Activated CD4-positive, alpha-beta T cell treated with anti-CD3 and anti-CD28 coated beads, Interleukin-2, amount 10 ng/mL, durations not matched to agents 7 days and 5 days (primary cell): ENCODE measurements at regions not wholly inside any gene's neighbourhood (a gene's known extent, or its start where the extent isn't known, plus 50 kb on each side); places are given as distances from the start of the nearest gene placed in this dataset.

Experiments
- CTCF ChIA-PET: fragments of 350-600 bp; sonication (Branson Sonifier 250); formaldehyde crosslinking; loops from one replicate; lab custom pipeline; 2021; ENCODE audit warnings: antibody characterized with exemption; lab: Charles Lee
- POLR2A ChIA-PET: fragments of 350-600 bp; sonication (Branson Sonifier 250); formaldehyde crosslinking; loops from one replicate; lab custom pipeline; 2021; ENCODE audit warnings: antibody characterized with exemption; lab: Charles Lee
- DNase-seq: peaks from one replicate; pipeline ENCODE4 v3.0.0-alpha.2; 2020
- H3K27ac Mint-ChIP-seq: one replicate; pipeline ENCODE4 v1.8.0; 2021; ENCODE audit warnings: mild to moderate bottlenecking, moderate library complexity, mixed read lengths
- H3K27me3 Mint-ChIP-seq: one replicate; pipeline ENCODE4 v1.8.0; 2021; ENCODE audit warnings: mixed read lengths
- H3K36me3 Mint-ChIP-seq: one replicate; pipeline ENCODE4 v1.8.0; 2021; ENCODE audit warnings: low read depth, mixed read lengths
- H3K4me1 Mint-ChIP-seq: one replicate; pipeline ENCODE4 v1.8.0; 2021; ENCODE audit warnings: mixed read lengths
- H3K4me3 Mint-ChIP-seq: one replicate; pipeline ENCODE4 v1.8.0; 2021; ENCODE audit warnings: mild to moderate bottlenecking, moderate library complexity, mixed read lengths
- H3K9me3 Mint-ChIP-seq: one replicate; pipeline ENCODE4 v1.8.0; 2021; ENCODE audit warnings: mixed read lengths

DNA sequence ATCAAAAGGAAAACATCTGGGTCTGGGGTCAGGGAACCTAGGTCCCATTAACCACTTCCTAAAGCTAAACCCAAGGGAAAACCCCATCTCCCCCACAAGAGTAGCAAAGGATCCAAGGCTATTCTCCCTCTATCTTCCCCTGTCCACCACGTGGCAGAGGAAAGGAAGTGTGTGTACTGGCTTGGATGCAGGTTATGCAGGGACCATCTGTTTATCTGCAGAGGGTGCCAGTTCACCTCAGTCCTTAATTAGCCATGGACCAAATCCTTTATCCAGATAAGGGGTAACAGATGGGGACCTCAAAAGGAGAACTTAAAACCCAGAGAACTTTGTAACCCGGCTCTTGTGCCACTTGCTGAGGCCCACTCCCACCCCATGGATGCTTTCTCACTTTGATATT lies 135.3 kb downstream of the ZNF518B start:
- Mint-ChIP-seq H3K4me1 (no peaks in the 10 kb centered on the region), H3K36me3 (no peaks in the 10 kb centered on the region), H3K4me3 (no peak overlapping the region), H3K27ac (no peak overlapping the region), H3K9me3 (no peaks in the 10 kb centered on the region), H3K27me3 (no peaks in the 10 kb centered on the region)
- ChIA-PET CTCF (no interaction called here), POLR2A (no interaction called here)
- no peak for DNase-seq

DNA sequence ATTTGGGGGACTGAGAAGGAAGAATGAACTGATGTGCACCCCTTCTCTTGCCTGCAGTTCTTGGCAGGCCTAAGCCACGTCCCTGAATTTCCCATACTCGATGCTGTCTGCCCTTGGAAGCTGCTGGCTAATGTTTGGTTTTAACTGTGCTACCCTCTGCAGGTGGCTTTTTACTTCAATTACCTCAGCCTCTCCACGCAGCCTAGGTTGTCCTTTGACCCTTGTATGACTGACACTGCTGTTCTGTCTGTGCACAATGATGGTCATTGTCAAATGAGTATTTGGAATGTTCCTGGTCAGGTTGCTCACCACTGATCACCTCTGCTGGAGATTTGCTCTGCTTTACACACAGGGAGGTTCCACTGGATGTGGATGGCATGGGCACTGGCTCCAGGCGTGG lies 137.1 kb downstream of the ZNF518B start:
- Mint-ChIP-seq H3K4me3 (no peak overlapping the region), H3K4me1 (no peaks in the 10 kb centered on the region), H3K27ac (no peak overlapping the region), H3K36me3 (no peaks in the 10 kb centered on the region), H3K9me3 (no peaks in the 10 kb centered on the region), H3K27me3 (no peaks in the 10 kb centered on the region)
- ChIA-PET POLR2A (no interaction called here), CTCF (interaction anchor here (1.1 to 1.2 kb wide), 2 partner anchors 10 to 21 kb away, joined by 3 to 4 read pairs; no protein-coding TSS in a partner anchor)
- DNase-seq: no peak

DNA sequence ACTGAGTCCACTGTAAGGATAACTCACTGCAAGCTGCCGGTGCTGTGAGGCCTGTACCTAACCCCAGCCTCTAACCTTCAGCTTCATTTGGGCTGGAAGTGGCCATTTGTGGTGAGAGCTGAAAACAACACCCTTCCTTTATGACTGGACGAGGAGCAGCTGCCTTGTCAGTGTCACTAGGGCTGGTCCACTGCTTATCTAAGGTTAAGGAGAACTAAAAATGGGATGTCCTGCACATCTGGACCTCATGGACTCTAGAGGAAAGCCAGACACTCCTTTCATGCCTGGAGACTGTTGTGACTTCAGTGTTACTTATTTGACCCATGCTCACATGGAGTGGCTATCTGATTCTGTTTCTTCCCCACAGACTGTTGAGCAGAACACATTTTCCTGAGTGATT lies 139.9 kb downstream of the ZNF518B start:
- Mint-ChIP-seq H3K27ac (no peak overlapping the region), H3K36me3 (no peaks in the 10 kb centered on the region), H3K27me3 (no peaks in the 10 kb centered on the region), H3K4me1 (no peaks in the 10 kb centered on the region), H3K4me3 (no peak overlapping the region), H3K9me3 (no peaks in the 10 kb centered on the region)
- no peak for DNase-seq
- ChIA-PET CTCF (no interaction called here), POLR2A (no interaction called here)

DNA sequence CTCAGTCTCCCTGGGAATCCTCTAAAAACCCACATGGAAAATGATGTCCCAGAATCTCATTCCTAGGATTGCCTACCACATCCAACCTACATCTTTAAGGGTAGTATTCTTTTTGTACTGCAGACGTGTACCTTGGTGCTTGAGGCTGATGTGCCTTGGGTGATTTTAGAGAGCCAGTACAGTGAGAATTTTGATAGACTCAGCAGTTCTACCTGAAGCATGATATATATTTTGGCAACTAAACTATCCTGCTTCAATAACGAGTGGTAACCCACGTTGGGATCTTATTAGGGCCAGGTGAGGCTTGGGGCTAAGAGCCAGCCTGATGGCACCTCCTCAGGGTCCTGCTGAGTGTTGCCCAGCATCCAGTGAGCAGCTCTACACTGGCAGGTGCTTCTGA lies 140.4 kb downstream of the ZNF518B start:
- no peaks in the 10 kb centered on the region for H3K9me3 Mint-ChIP-seq
- ChIA-PET CTCF (no interaction called here), POLR2A (no interaction called here)
- no peak overlapping the region for H3K4me3 Mint-ChIP-seq
- H3K27me3 Mint-ChIP-seq: no peaks in the 10 kb centered on the region
- H3K36me3 Mint-ChIP-seq: no peaks in the 10 kb centered on the region
- H3K27ac Mint-ChIP-seq: no peak overlapping the region
- no peaks in the 10 kb centered on the region for H3K4me1 Mint-ChIP-seq
- no peak for DNase-seq

DNA sequence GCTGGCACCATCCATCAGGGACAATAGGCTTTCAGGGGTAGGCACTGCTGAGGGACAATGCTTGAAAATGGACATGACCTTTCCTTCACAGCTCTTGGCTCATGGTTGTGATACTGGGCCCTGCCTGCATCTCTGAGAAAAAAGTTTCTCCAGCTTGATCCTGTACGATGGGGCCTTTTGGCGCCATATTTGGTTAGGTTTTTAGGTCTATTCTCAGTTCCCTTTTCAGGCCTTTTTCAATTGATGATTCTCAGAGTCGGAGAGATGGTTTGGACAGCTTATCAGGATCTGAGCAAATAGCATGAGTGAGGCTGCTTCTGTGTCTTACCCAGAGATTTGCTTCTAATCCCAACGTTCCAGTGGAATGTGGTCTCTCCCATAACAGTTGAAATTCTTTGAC lies 141.6 kb downstream of the ZNF518B start:
- ChIA-PET POLR2A (no interaction called here), CTCF (no interaction called here)
- Mint-ChIP-seq H3K9me3 (no peaks in the 10 kb centered on the region), H3K27me3 (no peaks in the 10 kb centered on the region), H3K36me3 (no peaks in the 10 kb centered on the region), H3K4me1 (no peaks in the 10 kb centered on the region), H3K4me3 (no peak overlapping the region), H3K27ac (no peak overlapping the region)
- no peak for DNase-seq

DNA sequence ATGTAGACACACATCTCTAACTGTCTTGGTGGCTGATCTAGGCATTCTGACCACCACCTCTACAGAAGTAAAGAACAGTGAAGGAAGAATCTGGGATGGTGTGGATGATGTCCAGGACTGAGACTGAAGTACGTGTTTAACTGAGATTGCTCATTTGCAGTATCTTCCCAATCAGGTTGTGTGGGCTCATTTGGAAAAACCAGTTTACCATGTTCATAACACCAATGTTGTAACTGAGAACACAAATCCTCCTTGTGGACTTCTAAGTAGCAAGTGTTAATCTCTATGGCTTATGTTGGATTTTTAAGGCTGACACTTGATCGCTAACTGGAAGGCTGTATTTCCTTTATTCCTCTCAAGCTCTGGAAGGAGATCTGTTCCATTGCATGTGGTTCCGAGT lies 144.7 kb downstream of the ZNF518B start:
- Mint-ChIP-seq H3K4me3 (no peak overlapping the region), H3K4me1 (no peaks in the 10 kb centered on the region), H3K9me3 (no peaks in the 10 kb centered on the region), H3K36me3 (no peaks in the 10 kb centered on the region), H3K27me3 (no peaks in the 10 kb centered on the region), H3K27ac (no peak overlapping the region)
- CTCF ChIA-PET: no interaction called here
- DNase-seq: no peak
- POLR2A ChIA-PET: no interaction called here

DNA sequence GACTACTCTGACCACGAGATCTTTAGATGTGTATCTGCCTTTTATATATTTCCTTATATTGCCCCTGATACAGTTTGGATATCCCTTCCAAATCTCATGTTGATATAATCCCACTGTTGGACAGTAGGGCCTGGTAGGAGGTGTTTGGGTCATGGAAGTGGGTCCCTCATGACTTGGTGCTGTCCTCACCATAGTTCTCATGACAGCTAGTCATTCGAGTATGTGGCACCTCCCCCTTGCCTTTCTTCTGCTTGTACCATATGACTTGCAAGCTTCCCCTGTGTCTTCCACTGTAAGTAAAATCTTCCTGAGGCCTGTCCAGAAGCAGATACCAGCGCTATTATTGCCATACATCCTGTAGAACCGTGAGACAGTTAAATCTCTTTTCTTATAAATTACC lies 145.3 kb downstream of the ZNF518B start:
- no peak overlapping the region for H3K27ac Mint-ChIP-seq
- CTCF ChIA-PET: interaction anchor here (0.7 kb wide), 1 partner anchor 107 kb away, joined by 3 read pairs; no protein-coding TSS in a partner anchor

DNA sequence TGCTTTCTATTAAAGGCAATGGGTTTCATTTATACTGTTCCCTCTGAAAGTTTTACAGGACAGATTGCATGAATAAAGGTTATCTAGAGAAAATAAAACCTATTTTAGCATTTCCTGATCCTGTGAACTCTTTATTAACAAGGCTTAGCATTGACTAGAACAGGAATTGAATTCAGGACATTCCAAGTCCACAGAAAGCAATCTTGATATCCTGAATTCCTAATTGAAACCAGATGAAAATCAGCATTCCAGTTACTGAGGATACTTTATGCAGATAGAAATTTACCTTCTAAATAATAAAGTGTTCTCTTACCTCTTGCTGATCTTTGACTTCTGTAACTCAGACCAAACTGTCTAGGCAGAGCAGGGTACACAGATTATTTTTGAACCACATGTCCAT lies 151.4 kb downstream of the ZNF518B start:
- DNase-seq: no peak
- H3K27me3 Mint-ChIP-seq: peaks cover 5% of the 10 kb centered on the region
- H3K4me1 Mint-ChIP-seq: no peaks in the 10 kb centered on the region
- POLR2A ChIA-PET: no interaction called here
- H3K36me3 Mint-ChIP-seq: no peaks in the 10 kb centered on the region
- no peaks in the 10 kb centered on the region for H3K9me3 Mint-ChIP-seq
- no peak overlapping the region for H3K27ac Mint-ChIP-seq
- CTCF ChIA-PET: no interaction called here
- H3K4me3 Mint-ChIP-seq: no peak overlapping the region

More for the DNA sequence above, 145.3 kb downstream of the ZNF518B start:
- no peaks in the 10 kb centered on the region for H3K9me3 Mint-ChIP-seq
- DNase-seq: no peak
- H3K27me3 Mint-ChIP-seq: no peaks in the 10 kb centered on the region
- no peaks in the 10 kb centered on the region for H3K36me3 Mint-ChIP-seq
- no peaks in the 10 kb centered on the region for H3K4me1 Mint-ChIP-seq
- POLR2A ChIA-PET: no interaction called here
- H3K4me3 Mint-ChIP-seq: no peak overlapping the region

DNA sequence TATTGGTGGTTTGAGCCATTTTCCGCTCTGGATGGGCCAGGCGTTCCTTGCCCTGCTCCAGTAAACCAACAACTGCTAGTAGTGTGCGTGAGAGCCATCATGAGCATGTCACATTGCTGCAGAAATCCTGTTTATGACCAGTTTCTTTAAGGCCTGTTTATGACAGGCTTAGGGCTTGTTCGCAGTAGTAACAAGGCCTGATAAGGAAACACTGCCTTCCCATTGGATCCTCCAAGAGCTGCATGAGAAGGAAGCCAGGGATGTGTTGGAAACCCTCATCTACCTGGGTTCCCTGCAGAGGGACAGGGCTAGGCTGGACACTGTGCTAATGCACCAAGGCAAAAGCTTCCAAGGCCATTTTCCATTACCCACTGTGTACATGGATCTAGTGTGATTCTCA lies 153.9 kb downstream of the ZNF518B start:
- Mint-ChIP-seq H3K4me3 (no peak overlapping the region), H3K4me1 (no peaks in the 10 kb centered on the region), H3K27ac (no peak overlapping the region), H3K27me3 (peaks cover 5% of the 10 kb centered on the region), H3K9me3 (no peaks in the 10 kb centered on the region), H3K36me3 (no peaks in the 10 kb centered on the region)
- CTCF ChIA-PET: no interaction called here
- DNase-seq: no peak
- POLR2A ChIA-PET: no interaction called here

DNA sequence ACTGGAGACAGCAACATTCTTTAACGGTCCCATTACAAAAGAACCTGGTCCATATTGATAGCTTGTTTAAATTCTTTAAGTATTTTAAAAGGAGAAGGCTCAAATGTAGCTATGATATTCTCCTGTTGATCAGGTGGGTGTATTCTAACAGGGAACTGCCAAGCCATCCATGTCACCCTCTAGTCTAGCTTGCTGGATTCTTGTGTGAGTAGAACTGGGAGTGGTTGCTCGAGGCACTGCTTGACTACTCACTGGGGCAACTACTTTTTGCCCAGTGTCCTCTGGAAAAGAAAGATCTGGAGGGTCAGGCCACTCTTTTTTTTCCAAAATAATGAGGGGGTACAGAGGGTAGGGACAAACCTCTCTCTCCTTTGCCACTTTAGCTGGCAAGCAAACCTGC lies 155.1 kb downstream of the ZNF518B start:
- H3K4me3 Mint-ChIP-seq: no peak overlapping the region
- H3K27ac Mint-ChIP-seq: no peak overlapping the region
- POLR2A ChIA-PET: no interaction called here
- no peaks in the 10 kb centered on the region for H3K9me3 Mint-ChIP-seq
- CTCF ChIA-PET: interaction anchor here (0.9 to 1.8 kb wide), 2 partner anchors 13 to 50 kb away, joined by 3 read pairs; no protein-coding TSS in a partner anchor
- DNase-seq: no peak
- no peaks in the 10 kb centered on the region for H3K4me1 Mint-ChIP-seq
- no peaks in the 10 kb centered on the region for H3K36me3 Mint-ChIP-seq
- H3K27me3 Mint-ChIP-seq: peaks cover 5% of the 10 kb centered on the region

DNA sequence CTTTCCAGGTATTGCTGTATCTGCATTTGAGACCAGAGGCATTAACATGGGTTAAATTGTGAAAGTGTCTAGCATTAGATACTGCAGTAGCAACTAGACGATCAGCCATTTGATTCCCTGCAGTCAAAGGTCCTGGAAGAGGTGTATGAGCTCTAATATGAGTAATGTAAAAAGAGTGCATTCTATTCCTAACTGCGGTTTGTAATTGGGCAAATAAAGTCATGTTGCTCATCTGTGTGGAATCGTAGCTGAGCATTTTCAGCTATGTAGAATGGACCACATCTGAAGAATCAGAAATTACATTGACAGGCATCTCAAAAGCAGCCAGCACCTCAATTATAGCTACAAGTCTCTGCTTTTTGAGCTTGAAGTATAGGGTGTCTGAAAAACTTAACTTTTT lies 157.6 kb downstream of the ZNF518B start:
- DNase-seq: no peak
- H3K36me3 Mint-ChIP-seq: no peaks in the 10 kb centered on the region
- no peak overlapping the region for H3K27ac Mint-ChIP-seq
- no peaks in the 10 kb centered on the region for H3K9me3 Mint-ChIP-seq
- no peak overlapping the region for H3K4me3 Mint-ChIP-seq
- H3K27me3 Mint-ChIP-seq: peaks cover 2% of the 10 kb centered on the region
- ChIA-PET CTCF (no interaction called here), POLR2A (no interaction called here)
- no peaks in the 10 kb centered on the region for H3K4me1 Mint-ChIP-seq

DNA sequence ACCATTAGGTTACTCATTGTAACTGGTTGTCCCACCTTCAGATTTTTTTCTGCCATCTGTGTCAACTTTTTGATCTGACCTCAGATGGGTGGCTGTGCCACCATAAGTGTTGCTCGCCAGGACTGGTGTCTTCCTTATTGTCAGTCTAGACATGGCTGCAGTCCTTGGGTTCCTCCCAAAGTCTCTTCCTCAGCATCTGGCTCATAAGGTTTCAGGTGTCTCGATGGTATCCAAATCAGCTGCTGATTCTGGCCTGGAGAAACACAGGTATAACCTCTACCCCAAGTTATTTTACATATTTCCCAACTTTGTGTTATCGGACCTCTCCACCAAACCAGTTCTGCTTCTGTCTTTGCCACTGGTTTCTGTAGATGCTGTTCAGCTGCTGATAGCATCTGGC lies 158.5 kb downstream of the ZNF518B start:
- no peaks in the 10 kb centered on the region for H3K36me3 Mint-ChIP-seq

DNA sequence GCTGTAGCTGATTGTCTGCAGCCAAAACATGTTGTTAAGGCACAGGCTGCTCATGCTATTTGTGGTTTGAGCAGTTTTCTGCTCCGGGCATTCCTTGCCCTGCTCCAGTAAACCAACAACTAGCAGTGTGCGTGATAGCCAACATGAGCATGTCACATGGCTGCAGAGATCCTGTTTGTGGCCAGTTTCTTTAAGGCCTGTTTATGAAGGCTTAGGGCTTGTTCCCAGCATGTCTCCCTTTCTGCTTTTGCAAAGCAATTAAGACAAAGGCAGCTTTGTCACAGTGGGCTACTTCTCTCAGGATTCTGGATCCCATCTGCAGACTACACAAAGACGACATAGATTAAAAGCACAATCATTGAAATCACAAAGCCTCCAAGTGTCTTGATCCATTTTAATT lies 160.5 kb downstream of the ZNF518B start:
- Mint-ChIP-seq H3K9me3 (no peaks in the 10 kb centered on the region), H3K27ac (no peak overlapping the region), H3K27me3 (no peaks in the 10 kb centered on the region), H3K4me3 (no peak overlapping the region), H3K4me1 (no peaks in the 10 kb centered on the region), H3K36me3 (no peaks in the 10 kb centered on the region)
- DNase-seq: no peak
- ChIA-PET POLR2A (no interaction called here), CTCF (interaction anchor here (0.9 to 1.1 kb wide), 2 partner anchors 37 to 134 kb away, joined by 3 read pairs; no protein-coding TSS in a partner anchor)

More for the DNA sequence above, 158.5 kb downstream of the ZNF518B start:
- ChIA-PET CTCF (interaction anchor here (0.6 kb wide), 1 partner anchor 215 kb away, joined by 3 read pairs; no protein-coding TSS in a partner anchor), POLR2A (no interaction called here)
- Mint-ChIP-seq H3K9me3 (no peaks in the 10 kb centered on the region), H3K27me3 (no peaks in the 10 kb centered on the region), H3K4me3 (no peak overlapping the region), H3K27ac (no peak overlapping the region), H3K4me1 (no peaks in the 10 kb centered on the region)
- DNase-seq: no peak

DNA sequence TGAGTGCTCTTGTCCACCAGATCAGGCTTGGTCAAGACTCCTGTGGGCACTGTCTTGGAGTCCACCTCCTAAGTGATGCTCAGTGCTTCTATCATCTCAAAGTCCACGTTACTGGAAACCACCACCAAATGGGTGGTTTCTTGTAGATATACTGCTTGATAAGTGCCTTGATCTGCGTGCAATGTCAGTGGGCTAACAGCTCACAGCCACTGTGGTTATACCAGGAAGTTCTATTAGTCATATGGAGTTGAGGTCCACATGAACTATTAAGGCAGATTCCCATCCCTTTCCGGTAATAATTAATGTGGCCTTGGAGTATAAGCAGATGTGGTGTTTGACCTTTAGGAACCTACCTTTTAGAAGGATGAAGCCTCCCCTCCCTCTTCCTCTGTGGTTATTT lies 161.9 kb downstream of the ZNF518B start:
- H3K27me3 Mint-ChIP-seq: no peaks in the 10 kb centered on the region
- no peak overlapping the region for H3K4me3 Mint-ChIP-seq
- no peak for DNase-seq
- no peaks in the 10 kb centered on the region for H3K36me3 Mint-ChIP-seq
- POLR2A ChIA-PET: no interaction called here
- CTCF ChIA-PET: no interaction called here
- peaks cover 2% of the 10 kb centered on the region for H3K9me3 Mint-ChIP-seq
- no peak overlapping the region for H3K27ac Mint-ChIP-seq
- no peaks in the 10 kb centered on the region for H3K4me1 Mint-ChIP-seq
